ENCODE measurements at regions not wholly inside any gene's neighbourhood (a gene's known extent, or its start where the extent isn't known, plus 50 kb on each side); places are given as distances from the start of the nearest gene placed in this dataset.

- FAIRE-seq (no peak), ATAC-seq (no peak), DNase-seq (ENCODE audit: low spot score) (no peak)
- in situ Hi-C loops (cut with HindIII; ENCODE audit: extremely low pct_ligation_motif_present, low pct_unique_long_range_greater_than_20kb) = no loop called here
- H4K20me1 ChIP-seq (ENCODE audit: insufficient read depth, low read length) = no peaks in the 10 kb centered on the region
- H3K4me3 ChIP-seq (replicated peaks in 1 of 3; ENCODE audit: insufficient read depth in 1 of 3, low read depth in 2 of 3, low read length in 3 of 3) = no peak overlapping the region
- intact Hi-C loops (cut with micrococcal nuclease; ENCODE audit: unreplicated experiment) = no loop called here
- no peaks in the 10 kb centered on the region for H3K4me1 ChIP-seq (ENCODE audit: insufficient read depth, low read length)
- no peaks in the 10 kb centered on the region for H3K9me3 ChIP-seq (ENCODE audit: low read length)
- no peak overlapping the region for H3K4me2 ChIP-seq (ENCODE audit: low read depth, low read length)
- CTCF ChIA-PET (ENCODE audit: low intra/inter-chr PET ratio, low total read pairs) = no interaction called here
- H3K27ac ChIP-seq (ENCODE audit: extremely low read length, insufficient read depth, low read length) = no peak overlapping the region
- no TSS peak for BruUV-seq (replicated peaks)
- no peaks in the 10 kb centered on the region for H3K79me2 ChIP-seq (ENCODE audit: insufficient read depth, low read length)
- no peaks in the 10 kb centered on the region; a peak in 1 of 5 replicates for H3K27me3 ChIP-seq (ENCODE audit: control insufficient read depth in 1 of 2, insufficient read depth in 2 of 2, low read length in 2 of 2)
- H3K9ac ChIP-seq (ENCODE audit: insufficient read depth, low read depth, low read length) = no peak overlapping the region
- no peaks in the 10 kb centered on the region for H3K36me3 ChIP-seq (replicated peaks in 1 of 2; ENCODE audit: control insufficient read depth in 1 of 2, insufficient read depth in 2 of 2, low read length in 2 of 2)
- H2AFZ ChIP-seq (ENCODE audit: low read length) = no peak overlapping the region
- POLR2A ChIA-PET = no interaction called here
- TF ChIP-seq GMEB2 (CRISPR knock-in tag; IDR thresholded peaks at IDR 0.05; ENCODE audit: low read depth) (no peak), HNF4A (CRISPR knock-in tag; IDR thresholded peaks at IDR 0.05) (no peak), ZBTB8A (CRISPR knock-in tag; IDR thresholded peaks at IDR 0.05; ENCODE audit: borderline replicate concordance, low read depth) (no peak), ZNF772 (CRISPR knock-in tag; IDR thresholded peaks at IDR 0.05) (no peak), NR0B2 (CRISPR knock-in tag; IDR thresholded peaks at IDR 0.05) (no peak), NFYB (CRISPR knock-in tag; IDR thresholded peaks at IDR 0.05) (no peak), ZNF546 (CRISPR knock-in tag; conservative IDR thresholded peaks at IDR 0.05) (no peak), ZNF761 (CRISPR knock-in tag; conservative IDR thresholded peaks at IDR 0.05) (no peak), CENPBD1 (CRISPR knock-in tag; IDR thresholded peaks at IDR 0.05; ENCODE audit: borderline replicate concordance, low read depth) (no peak), THAP7 (CRISPR knock-in tag; IDR thresholded peaks at IDR 0.05) (no peak), ATRX (CRISPR knock-in tag; IDR thresholded peaks at IDR 0.05; ENCODE audit: borderline replicate concordance) (no peak)
These were observed 51.7 kb upstream of the DOCK9 start for GRCh38 chr13:99029576-99029975.

Measured in HepG2 (cell line).